ENCODE measurements at regions not wholly inside any gene's neighbourhood (a gene's known extent, or its start where the extent isn't known, plus 50 kb on each side); places are given as distances from the start of the nearest gene placed in this dataset.

GRCh38 chr1:81542196-81542595 lies 258.5 kb upstream of the ADGRL2 start:
- no peak overlapping the region for H3K4me3 ChIP-seq (replicated peaks; ENCODE audit: low read depth, low read length)
- no peaks in the 10 kb centered on the region for H3K27me3 ChIP-seq (replicated peaks; ENCODE audit: control insufficient read depth, insufficient read depth, low read length)
- H3K36me3 ChIP-seq (ENCODE audit: control insufficient read depth, insufficient read depth, low read length): no peaks in the 10 kb centered on the region
- no peak for DNase-seq (ENCODE audit: extremely low read depth, insufficient read length)
- TF ChIP-seq CTCF (IDR thresholded peaks at IDR 0.05; ENCODE audit: insufficient read depth, low read length, poor library complexity, severe bottlenecking): no peak

DNA sequence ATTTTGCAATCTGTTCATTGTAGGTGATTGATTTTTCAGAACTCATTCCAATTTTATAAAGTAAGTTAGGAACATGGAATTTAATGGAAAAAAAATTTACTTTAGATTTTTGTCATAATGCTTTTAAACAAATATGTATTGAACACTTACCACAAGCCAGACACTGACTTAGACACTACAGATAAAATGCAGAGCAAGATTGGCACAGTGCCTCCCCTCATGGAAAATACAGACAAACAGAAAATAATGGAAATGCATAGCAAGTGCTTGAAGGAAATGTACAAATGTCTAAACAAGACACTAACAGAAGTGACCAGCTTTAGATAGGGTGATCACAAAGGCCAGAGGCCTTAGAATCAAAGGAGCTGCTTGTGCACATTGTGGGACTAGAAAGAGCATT lies 260.5 kb upstream of the ADGRL2 start:
- no peaks in the 10 kb centered on the region for H3K36me3 ChIP-seq (ENCODE audit: control insufficient read depth, insufficient read depth, low read length)
- no peak overlapping the region for H3K4me3 ChIP-seq (replicated peaks; ENCODE audit: low read depth, low read length)
- no peaks in the 10 kb centered on the region for H3K27me3 ChIP-seq (replicated peaks; ENCODE audit: control insufficient read depth, insufficient read depth, low read length)
- DNase-seq (ENCODE audit: extremely low read depth, insufficient read length): no peak
- no peak for TF ChIP-seq CTCF (IDR thresholded peaks at IDR 0.05; ENCODE audit: insufficient read depth, low read length, poor library complexity, severe bottlenecking)

DNA sequence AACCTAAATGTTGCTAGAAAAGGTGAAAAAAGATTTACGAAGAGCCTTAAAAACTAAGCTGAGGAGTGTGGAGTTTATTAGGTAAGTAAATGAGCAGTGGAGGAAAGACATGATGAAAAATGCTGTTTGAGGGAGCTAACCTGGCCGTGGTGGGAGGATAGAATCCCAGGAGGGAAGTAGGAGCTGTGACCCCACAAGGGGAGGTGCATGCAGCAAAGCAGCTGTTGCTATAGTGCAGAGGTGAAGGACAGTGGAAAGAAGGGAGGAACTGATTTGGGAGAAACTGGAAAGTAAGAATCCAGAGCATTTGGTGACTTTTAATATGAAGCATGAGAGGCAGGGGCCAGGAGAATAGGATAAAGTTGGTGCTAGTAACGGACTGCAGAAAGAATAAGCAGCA lies 271.7 kb upstream of the ADGRL2 start:
- H3K4me3 ChIP-seq (replicated peaks; ENCODE audit: low read depth, low read length): no peak overlapping the region
- no peaks in the 10 kb centered on the region for H3K36me3 ChIP-seq (ENCODE audit: control insufficient read depth, insufficient read depth, low read length)
- no peaks in the 10 kb centered on the region for H3K27me3 ChIP-seq (replicated peaks; ENCODE audit: control insufficient read depth, insufficient read depth, low read length)
- DNase-seq (ENCODE audit: extremely low read depth, insufficient read length): no peak
- no peak for TF ChIP-seq CTCF (IDR thresholded peaks at IDR 0.05; ENCODE audit: insufficient read depth, low read length, poor library complexity, severe bottlenecking)

- DNase-seq (ENCODE audit: extremely low read depth, insufficient read length): no peak
- no peak for TF ChIP-seq CTCF (IDR thresholded peaks at IDR 0.05; ENCODE audit: insufficient read depth, low read length, poor library complexity, severe bottlenecking)
- no peaks in the 10 kb centered on the region for H3K27me3 ChIP-seq (replicated peaks; ENCODE audit: control insufficient read depth, insufficient read depth, low read length)
- no peaks in the 10 kb centered on the region for H3K36me3 ChIP-seq (ENCODE audit: control insufficient read depth, insufficient read depth, low read length)
- H3K4me3 ChIP-seq (replicated peaks; ENCODE audit: low read depth, low read length): no peak overlapping the region
Observed at GRCh38 chr1:81525085-81525484, 275.6 kb upstream of the ADGRL2 start.

GRCh38 chr1:81519987-81520386 lies 280.7 kb upstream of the ADGRL2 start:
- no peaks in the 10 kb centered on the region for H3K36me3 ChIP-seq (ENCODE audit: control insufficient read depth, insufficient read depth, low read length)

More at GRCh38 chr1:81519987-81520386, 280.7 kb upstream of the ADGRL2 start:
- TF ChIP-seq CTCF (IDR thresholded peaks at IDR 0.05; ENCODE audit: insufficient read depth, low read length, poor library complexity, severe bottlenecking): no peak
- Histone ChIP-seq H3K27me3 (replicated peaks; ENCODE audit: control insufficient read depth, insufficient read depth, low read length) (no peaks in the 10 kb centered on the region), H3K4me3 (replicated peaks; ENCODE audit: low read depth, low read length) (no peak overlapping the region)
- no peak for DNase-seq (ENCODE audit: extremely low read depth, insufficient read length)

Measured in GM06990 (cell line).